Activated CD8-positive, alpha-beta T cell treated with anti-CD3 and anti-CD28 coated beads for 36 hours (primary cell): ENCODE measurements at regions not wholly inside any gene's neighbourhood (a gene's known extent, or its start where the extent isn't known, plus 50 kb on each side); places are given as distances from the start of the nearest gene placed in this dataset.

Source experiments
- ATAC-seq: fragments of 200-7000 bp; cut with Tn5 transposase; one replicate; pipeline ENCODE4 v1.10.0; 2021; ENCODE audit warnings: mild to moderate bottlenecking, moderate library complexity
- CTCF ChIA-PET: fragments of 350-600 bp; sonication (Branson Sonifier 250); formaldehyde crosslinking; loops from one replicate; lab custom pipeline; 2021; ENCODE audit warnings: antibody characterized with exemption; lab: Charles Lee
- POLR2A ChIA-PET: fragments of 350-600 bp; sonication (Branson Sonifier 250); formaldehyde crosslinking; loops from one replicate; lab custom pipeline; 2021; ENCODE audit warnings: antibody characterized with exemption; lab: Charles Lee
- DNase-seq: peaks from one replicate; pipeline ENCODE4 v3.0.0-alpha.2; 2020
- H3K27ac Mint-ChIP-seq: one replicate; pipeline ENCODE4 v1.8.0; 2021; ENCODE audit warnings: mild to moderate bottlenecking, mixed read lengths
- H3K27me3 Mint-ChIP-seq: one replicate; pipeline ENCODE4 v1.8.0; 2021; ENCODE audit warnings: mixed read lengths
- H3K36me3 Mint-ChIP-seq: one replicate; pipeline ENCODE4 v1.8.0; 2021; ENCODE audit warnings: low read depth, mixed read lengths
- H3K4me1 Mint-ChIP-seq: one replicate; pipeline ENCODE4 v1.8.0; 2021; ENCODE audit warnings: low read depth, mixed read lengths
- H3K4me3 Mint-ChIP-seq: one replicate; pipeline ENCODE4 v1.8.0; 2021; ENCODE audit warnings: mild to moderate bottlenecking, moderate library complexity, mixed read lengths
- H3K9me3 Mint-ChIP-seq: one replicate; pipeline ENCODE4 v1.8.0; 2021; ENCODE audit warnings: mixed read lengths
- CTCF ChIP-seq: fragments of 200-600 bp; IDR thresholded peaks from one replicate; pipeline ENCODE4 v1.8.0; 2022; ENCODE audit warnings: antibody characterized with exemption, mild to moderate bottlenecking
- intact Hi-C: fragments of 100-400 bp; cut with micrococcal nuclease; formaldehyde crosslinking; loops from one replicate; pipeline ENCODE4 v1.10.0; 2022

- Mint-ChIP-seq H3K4me1 (no peaks in the 10 kb centered on the region), H3K27ac (no peak overlapping the region), H3K4me3 (no peak overlapping the region), H3K9me3 (no peaks in the 10 kb centered on the region), H3K36me3 (no peaks in the 10 kb centered on the region), H3K27me3 (peaks cover 5% of the 10 kb centered on the region)
- intact Hi-C loops = no loop called here
- ATAC-seq (no peak), DNase-seq (no peak)
- no peak for TF ChIP-seq CTCF
- CTCF ChIA-PET = interaction anchor here (1.5 kb wide), 1 partner anchor 10 kb away, joined by 3 read pairs; no protein-coding TSS in a partner anchor
- POLR2A ChIA-PET = no interaction called here
These were observed 209.8 kb upstream of the MTNR1B start for GRCh38 chr11:92759571-92760214.

DNA sequence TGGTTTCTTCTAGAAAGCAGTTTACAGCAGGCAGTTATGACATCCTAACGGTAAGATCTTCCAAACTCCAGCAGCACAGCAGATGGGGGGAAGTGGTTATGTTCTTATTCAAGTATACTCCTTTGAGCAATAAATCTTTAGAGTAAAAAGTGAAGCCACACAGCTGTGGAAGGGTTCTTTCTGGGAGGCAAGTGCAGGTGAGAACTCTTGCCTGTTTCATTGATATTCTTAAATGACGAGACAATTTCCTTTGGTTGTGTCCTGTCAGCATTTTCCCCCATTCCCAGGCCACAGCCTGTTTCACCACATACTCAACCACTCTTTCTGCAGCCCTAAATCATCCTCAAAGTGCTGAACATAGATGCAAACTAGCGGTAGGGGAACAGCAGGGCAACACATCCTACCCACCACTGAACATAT lies 207.3 kb upstream of the MTNR1B start:
- no peaks in the 10 kb centered on the region for H3K36me3 Mint-ChIP-seq
- ChIA-PET POLR2A (no interaction called here), CTCF (no interaction called here)
- peaks cover 11% of the 10 kb centered on the region for H3K4me1 Mint-ChIP-seq
- no peak overlapping the region for H3K27ac Mint-ChIP-seq
- H3K9me3 Mint-ChIP-seq = no peaks in the 10 kb centered on the region
- no peak overlapping the region for H3K4me3 Mint-ChIP-seq
- no peak for ATAC-seq
- intact Hi-C loops = no loop called here
- peaks cover 10% of the 10 kb centered on the region for H3K27me3 Mint-ChIP-seq
- no peak for DNase-seq
- TF ChIP-seq CTCF = no peak

GRCh38 chr11:92763336-92763735 lies 206.1 kb upstream of the MTNR1B start:
- intact Hi-C loops = no loop called here

DNA sequence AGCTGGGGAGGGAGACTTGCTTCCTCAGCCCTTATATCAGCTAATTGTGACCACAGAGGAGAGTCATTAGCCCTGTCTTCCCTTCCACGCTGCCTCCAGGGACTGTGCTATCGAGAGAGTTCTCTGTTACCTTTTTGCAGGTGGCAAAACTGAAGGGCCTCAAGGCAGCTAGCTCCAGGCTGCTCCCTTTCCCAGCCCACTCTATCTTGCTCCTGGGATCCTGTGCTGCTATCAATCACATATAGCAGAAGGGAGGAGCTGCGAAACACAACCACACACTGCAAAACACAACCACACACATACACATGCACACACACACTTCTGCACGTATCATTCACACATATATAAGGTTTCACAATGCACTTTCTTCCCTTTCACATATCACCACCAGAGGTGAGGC lies 205.3 kb upstream of the MTNR1B start:
- Mint-ChIP-seq H3K9me3 (no peaks in the 10 kb centered on the region), H3K27me3 (peaks cover 24% of the 10 kb centered on the region), H3K36me3 (no peaks in the 10 kb centered on the region), H3K4me3 (no peak overlapping the region), H3K27ac (no peak overlapping the region), H3K4me1 (peaks cover 11% of the 10 kb centered on the region)
- ChIA-PET CTCF (interaction anchor here (0.5 kb wide), 1 partner anchor 286 kb away, joined by 3 read pairs; no protein-coding TSS in a partner anchor), POLR2A (no interaction called here)
- DNase-seq = no peak
- intact Hi-C loops = no loop called here
- TF ChIP-seq CTCF = no peak
- ATAC-seq = no peak

More at GRCh38 chr11:92763336-92763735, 206.1 kb upstream of the MTNR1B start:
- ChIA-PET CTCF (no interaction called here), POLR2A (no interaction called here)
- Mint-ChIP-seq H3K36me3 (no peaks in the 10 kb centered on the region), H3K9me3 (no peaks in the 10 kb centered on the region), H3K4me1 (peaks cover 11% of the 10 kb centered on the region), H3K27me3 (peaks cover 19% of the 10 kb centered on the region), H3K27ac (no peak overlapping the region), H3K4me3 (no peak overlapping the region)
- no peak for TF ChIP-seq CTCF
- ATAC-seq (no peak), DNase-seq (no peak)

DNA sequence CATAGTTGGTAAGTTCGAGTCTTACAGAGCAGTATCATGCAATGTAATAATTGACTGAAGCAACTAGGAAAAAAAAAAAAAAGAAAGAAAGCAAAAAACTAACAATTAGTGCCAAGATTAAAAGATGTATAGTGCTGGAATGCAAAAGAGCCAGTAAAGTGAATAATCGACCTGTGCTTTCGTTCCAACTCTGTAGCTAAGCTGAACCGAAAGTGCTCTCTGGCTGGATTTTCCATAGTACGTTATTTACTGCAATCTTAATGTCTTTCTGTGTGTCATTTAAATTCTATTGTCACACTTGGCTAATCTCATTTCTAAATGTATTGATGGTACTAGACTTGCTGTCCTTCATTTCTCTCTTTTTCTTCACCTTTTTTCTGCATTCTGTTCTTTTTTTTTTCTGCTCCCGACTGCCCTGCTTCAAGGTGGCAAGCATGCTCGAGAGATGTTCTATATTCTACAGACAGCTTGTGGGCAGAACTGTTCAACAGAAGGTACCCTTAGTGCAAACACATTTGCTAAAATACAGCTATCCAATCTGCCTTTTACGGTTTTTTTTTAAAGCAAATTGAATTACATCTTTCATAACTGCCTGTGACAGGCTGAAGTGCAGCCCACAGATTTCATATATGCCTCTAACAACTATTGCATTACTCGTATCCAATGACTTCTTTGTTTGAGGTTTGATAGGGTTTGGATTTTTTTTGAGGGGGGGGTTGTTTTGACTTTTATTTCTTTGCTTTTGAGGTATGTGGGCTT lies 204.2 kb upstream of the MTNR1B start:
- Mint-ChIP-seq H3K27ac (no peak overlapping the region), H3K4me3 (no peak overlapping the region), H3K27me3 (peaks cover 24% of the 10 kb centered on the region), H3K36me3 (no peaks in the 10 kb centered on the region), H3K4me1 (peaks cover 11% of the 10 kb centered on the region), H3K9me3 (no peaks in the 10 kb centered on the region)
- CTCF ChIA-PET = interaction anchor here (0.7 kb wide), 1 partner anchor 30 kb away, joined by 3 read pairs; no protein-coding TSS in a partner anchor
- TF ChIP-seq CTCF = no peak
- intact Hi-C loops = no loop called here
- DNase-seq (no peak), ATAC-seq (no peak)
- POLR2A ChIA-PET = no interaction called here
